Ishikawa (cell line): ENCODE measurements at regions not wholly inside any gene's neighbourhood (a gene's known extent, or its start where the extent isn't known, plus 50 kb on each side); places are given as distances from the start of the nearest gene placed in this dataset.

Source experiments
- EP300 ChIP-seq: IDR thresholded peaks from 2 replicates; pipeline ENCODE4 v1.6.1; 2012; ENCODE audit warnings: borderline replicate concordance
- RAD21 ChIP-seq: IDR thresholded peaks from 2 replicates; pipeline ENCODE4 v1.6.1; 2012; ENCODE audit warnings: low read depth
- TAF1 ChIP-seq: IDR thresholded peaks from 2 replicates; pipeline ENCODE4 v1.6.1; 2012; ENCODE audit warnings: low read depth, mild to moderate bottlenecking
- TEAD4 ChIP-seq: IDR thresholded peaks from 2 replicates; pipeline ENCODE4 v1.6.1; 2012
- TF ChIP-seq, protein P1 (sequence below): IDR thresholded peaks from 2 replicates; pipeline ENCODE4 v1.6.1; 2012; ENCODE audit warnings: low read depth, mild to moderate bottlenecking
- TF ChIP-seq, protein P2 (sequence below): IDR thresholded peaks from 2 replicates; pipeline ENCODE4 v1.6.1; 2012

DNA sequence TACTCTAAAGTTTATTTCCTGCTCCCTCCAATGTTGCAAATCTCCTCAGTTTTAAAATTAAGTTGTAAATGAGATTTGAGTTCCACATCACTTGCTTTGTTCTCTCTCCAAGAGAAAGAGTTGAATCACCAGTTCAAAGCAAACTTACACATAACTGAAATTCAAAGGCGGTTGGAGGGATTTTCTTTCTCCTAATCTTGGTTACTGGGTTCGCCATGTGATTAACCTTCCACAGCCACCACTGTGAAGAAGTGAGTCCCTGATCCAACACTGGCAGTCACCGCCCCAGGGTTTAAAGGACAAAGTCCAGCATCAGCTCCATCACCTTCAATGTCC is 247.1 kb downstream of the MYCN start:
- TF ChIP-seq, protein P1, sequence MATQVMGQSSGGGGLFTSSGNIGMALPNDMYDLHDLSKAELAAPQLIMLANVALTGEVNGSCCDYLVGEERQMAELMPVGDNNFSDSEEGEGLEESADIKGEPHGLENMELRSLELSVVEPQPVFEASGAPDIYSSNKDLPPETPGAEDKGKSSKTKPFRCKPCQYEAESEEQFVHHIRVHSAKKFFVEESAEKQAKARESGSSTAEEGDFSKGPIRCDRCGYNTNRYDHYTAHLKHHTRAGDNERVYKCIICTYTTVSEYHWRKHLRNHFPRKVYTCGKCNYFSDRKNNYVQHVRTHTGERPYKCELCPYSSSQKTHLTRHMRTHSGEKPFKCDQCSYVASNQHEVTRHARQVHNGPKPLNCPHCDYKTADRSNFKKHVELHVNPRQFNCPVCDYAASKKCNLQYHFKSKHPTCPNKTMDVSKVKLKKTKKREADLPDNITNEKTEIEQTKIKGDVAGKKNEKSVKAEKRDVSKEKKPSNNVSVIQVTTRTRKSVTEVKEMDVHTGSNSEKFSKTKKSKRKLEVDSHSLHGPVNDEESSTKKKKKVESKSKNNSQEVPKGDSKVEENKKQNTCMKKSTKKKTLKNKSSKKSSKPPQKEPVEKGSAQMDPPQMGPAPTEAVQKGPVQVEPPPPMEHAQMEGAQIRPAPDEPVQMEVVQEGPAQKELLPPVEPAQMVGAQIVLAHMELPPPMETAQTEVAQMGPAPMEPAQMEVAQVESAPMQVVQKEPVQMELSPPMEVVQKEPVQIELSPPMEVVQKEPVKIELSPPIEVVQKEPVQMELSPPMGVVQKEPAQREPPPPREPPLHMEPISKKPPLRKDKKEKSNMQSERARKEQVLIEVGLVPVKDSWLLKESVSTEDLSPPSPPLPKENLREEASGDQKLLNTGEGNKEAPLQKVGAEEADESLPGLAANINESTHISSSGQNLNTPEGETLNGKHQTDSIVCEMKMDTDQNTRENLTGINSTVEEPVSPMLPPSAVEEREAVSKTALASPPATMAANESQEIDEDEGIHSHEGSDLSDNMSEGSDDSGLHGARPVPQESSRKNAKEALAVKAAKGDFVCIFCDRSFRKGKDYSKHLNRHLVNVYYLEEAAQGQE, result no peak
- TF ChIP-seq RAD21 (no peak), TAF1 (no peak), TEAD4 (no peak), EP300 (no peak)
- TF ChIP-seq, protein P2, sequence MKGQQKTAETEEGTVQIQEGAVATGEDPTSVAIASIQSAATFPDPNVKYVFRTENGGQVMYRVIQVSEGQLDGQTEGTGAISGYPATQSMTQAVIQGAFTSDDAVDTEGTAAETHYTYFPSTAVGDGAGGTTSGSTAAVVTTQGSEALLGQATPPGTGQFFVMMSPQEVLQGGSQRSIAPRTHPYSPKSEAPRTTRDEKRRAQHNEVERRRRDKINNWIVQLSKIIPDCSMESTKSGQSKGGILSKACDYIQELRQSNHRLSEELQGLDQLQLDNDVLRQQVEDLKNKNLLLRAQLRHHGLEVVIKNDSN, result no peak
